ENCODE measurements at regions not wholly inside any gene's neighbourhood (a gene's known extent, or its start where the extent isn't known, plus 50 kb on each side); places are given as distances from the start of the nearest gene placed in this dataset.
"Not testable (repeated sequence)": the region's sequence is repeated elsewhere in the genome, so short reads cannot be mapped to it uniquely, and the experiment has no call there.

GRCh38 chr9:95689669-95690068 lies 172.9 kb upstream of the PTCH1 start:
- Histone ChIP-seq H3K4me2 (no peak overlapping the region), H3K27ac (ENCODE audit: low read depth) (no peak overlapping the region), H4K20me1 (replicated peaks; ENCODE audit: insufficient read depth) (no peaks in the 10 kb centered on the region; the same call in 1 of the 2 replicates), H3K36me3 (ENCODE audit: insufficient read depth) (0 out of 2 replicates have a peak, but pooled peaks cover 3% of the 10 kb centered on the region), H3F3A (replicated peaks; ENCODE audit: low read depth) (no peaks in the 10 kb centered on the region), H2AFZ (no peak overlapping the region), H3K79me2 (replicated peaks; ENCODE audit: insufficient read depth) (no peaks in the 10 kb centered on the region), H3K9me2 (ENCODE audit: insufficient read depth) (peaks cover 4% of the 10 kb centered on the region; the same call in 1 of the 2 replicates), H3K4me1 (ENCODE audit: insufficient read depth) (no peaks in the 10 kb centered on the region), H3K27me3 (ENCODE audit: insufficient read depth) (no peaks in the 10 kb centered on the region), H3K4me3 (no peak overlapping the region)
- Mint-ChIP-seq H3K4me3 (no peak overlapping the region), H3K27ac (no peak overlapping the region), H3K27me3 (ENCODE audit: insufficient read depth, low read depth, poor library complexity) (peaks cover 2% of the 10 kb centered on the region), H3K36me3 (ENCODE audit: low read depth) (no peaks in the 10 kb centered on the region), H3K4me1 (peaks cover 4% of the 10 kb centered on the region; the same call in 2 of the 3 replicates), H3K9me3 (no peaks in the 10 kb centered on the region)
- DNase-seq (ENCODE audit: low spot score) = no peak
- no peak for ATAC-seq
- no peak for TF ChIP-seq STAT1 (IDR thresholded peaks at IDR 0.05; ENCODE audit: unreplicated experiment)
- TF ChIP-seq, protein P1, sequence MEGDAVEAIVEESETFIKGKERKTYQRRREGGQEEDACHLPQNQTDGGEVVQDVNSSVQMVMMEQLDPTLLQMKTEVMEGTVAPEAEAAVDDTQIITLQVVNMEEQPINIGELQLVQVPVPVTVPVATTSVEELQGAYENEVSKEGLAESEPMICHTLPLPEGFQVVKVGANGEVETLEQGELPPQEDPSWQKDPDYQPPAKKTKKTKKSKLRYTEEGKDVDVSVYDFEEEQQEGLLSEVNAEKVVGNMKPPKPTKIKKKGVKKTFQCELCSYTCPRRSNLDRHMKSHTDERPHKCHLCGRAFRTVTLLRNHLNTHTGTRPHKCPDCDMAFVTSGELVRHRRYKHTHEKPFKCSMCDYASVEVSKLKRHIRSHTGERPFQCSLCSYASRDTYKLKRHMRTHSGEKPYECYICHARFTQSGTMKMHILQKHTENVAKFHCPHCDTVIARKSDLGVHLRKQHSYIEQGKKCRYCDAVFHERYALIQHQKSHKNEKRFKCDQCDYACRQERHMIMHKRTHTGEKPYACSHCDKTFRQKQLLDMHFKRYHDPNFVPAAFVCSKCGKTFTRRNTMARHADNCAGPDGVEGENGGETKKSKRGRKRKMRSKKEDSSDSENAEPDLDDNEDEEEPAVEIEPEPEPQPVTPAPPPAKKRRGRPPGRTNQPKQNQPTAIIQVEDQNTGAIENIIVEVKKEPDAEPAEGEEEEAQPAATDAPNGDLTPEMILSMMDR (conservative IDR thresholded peaks at IDR 0.05; ENCODE audit: low read depth in 2 of 2) = no peak
- TF ChIP-seq EZH2phosphoT487 (IDR thresholded peaks at IDR 0.05; ENCODE audit: unreplicated experiment) = no peak
- TF ChIP-seq JUNB (IDR thresholded peaks at IDR 0.05; ENCODE audit: unreplicated experiment) = no peak
- TF ChIP-seq, protein P2, sequence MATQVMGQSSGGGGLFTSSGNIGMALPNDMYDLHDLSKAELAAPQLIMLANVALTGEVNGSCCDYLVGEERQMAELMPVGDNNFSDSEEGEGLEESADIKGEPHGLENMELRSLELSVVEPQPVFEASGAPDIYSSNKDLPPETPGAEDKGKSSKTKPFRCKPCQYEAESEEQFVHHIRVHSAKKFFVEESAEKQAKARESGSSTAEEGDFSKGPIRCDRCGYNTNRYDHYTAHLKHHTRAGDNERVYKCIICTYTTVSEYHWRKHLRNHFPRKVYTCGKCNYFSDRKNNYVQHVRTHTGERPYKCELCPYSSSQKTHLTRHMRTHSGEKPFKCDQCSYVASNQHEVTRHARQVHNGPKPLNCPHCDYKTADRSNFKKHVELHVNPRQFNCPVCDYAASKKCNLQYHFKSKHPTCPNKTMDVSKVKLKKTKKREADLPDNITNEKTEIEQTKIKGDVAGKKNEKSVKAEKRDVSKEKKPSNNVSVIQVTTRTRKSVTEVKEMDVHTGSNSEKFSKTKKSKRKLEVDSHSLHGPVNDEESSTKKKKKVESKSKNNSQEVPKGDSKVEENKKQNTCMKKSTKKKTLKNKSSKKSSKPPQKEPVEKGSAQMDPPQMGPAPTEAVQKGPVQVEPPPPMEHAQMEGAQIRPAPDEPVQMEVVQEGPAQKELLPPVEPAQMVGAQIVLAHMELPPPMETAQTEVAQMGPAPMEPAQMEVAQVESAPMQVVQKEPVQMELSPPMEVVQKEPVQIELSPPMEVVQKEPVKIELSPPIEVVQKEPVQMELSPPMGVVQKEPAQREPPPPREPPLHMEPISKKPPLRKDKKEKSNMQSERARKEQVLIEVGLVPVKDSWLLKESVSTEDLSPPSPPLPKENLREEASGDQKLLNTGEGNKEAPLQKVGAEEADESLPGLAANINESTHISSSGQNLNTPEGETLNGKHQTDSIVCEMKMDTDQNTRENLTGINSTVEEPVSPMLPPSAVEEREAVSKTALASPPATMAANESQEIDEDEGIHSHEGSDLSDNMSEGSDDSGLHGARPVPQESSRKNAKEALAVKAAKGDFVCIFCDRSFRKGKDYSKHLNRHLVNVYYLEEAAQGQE (IDR thresholded peaks at IDR 0.05; ENCODE audit: unreplicated experiment) = no peak
- no peak for TF ChIP-seq ZNF331 (CRISPR knock-in tag; IDR thresholded peaks at IDR 0.05; ENCODE audit: low read depth)
- TF ChIP-seq NANOG (IDR thresholded peaks at IDR 0.05; ENCODE audit: borderline replicate concordance) = no peak
- TF ChIP-seq ZNF114 (CRISPR knock-in tag; IDR thresholded peaks at IDR 0.05) = no peak
- no peak for TF ChIP-seq CREB1 (CRISPR knock-in tag; IDR thresholded peaks at IDR 0.05; ENCODE audit: low read depth)

DNA sequence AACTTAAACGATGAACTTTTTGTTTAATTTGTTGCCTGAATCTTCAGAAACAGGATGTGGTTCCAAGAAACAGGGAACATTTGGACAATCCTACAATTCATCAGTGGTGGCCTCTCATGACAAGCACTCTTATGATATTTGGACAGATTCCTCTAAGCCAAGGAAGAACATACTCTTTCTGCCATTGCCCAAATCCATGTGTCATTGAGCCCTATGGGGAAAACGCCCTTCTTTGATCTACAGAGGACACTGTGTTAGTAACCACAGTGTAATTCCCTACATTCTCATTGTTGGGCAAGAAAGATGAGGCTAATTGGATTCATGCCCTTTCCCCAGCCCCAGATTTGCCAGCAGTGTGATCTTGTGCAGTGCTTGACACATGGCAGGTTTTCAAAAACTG lies 167.7 kb upstream of the PTCH1 start:
- no peaks in the 10 kb centered on the region for H3K79me2 ChIP-seq (replicated peaks; ENCODE audit: insufficient read depth)
- no peak overlapping the region for H3K27ac ChIP-seq (ENCODE audit: low read depth)
- H3K4me2 ChIP-seq = no peak overlapping the region
- no peaks in the 10 kb centered on the region for H3F3A ChIP-seq (replicated peaks; ENCODE audit: low read depth)
- ATAC-seq (no peak), DNase-seq (ENCODE audit: low spot score) (no peak)
- Mint-ChIP-seq H3K27ac (no peak overlapping the region), H3K27me3 (ENCODE audit: insufficient read depth, low read depth, poor library complexity) (peaks cover 3% of the 10 kb centered on the region), H3K36me3 (ENCODE audit: low read depth) (peaks cover 5% of the 10 kb centered on the region; the same call in 2 of the 3 replicates), H3K9me3 (peaks cover 11% of the 10 kb centered on the region; the same call in 2 of the 3 replicates), H3K4me1 (peaks cover 4% of the 10 kb centered on the region; the same call in 2 of the 3 replicates), H3K4me3 (no peak overlapping the region)
- H3K36me3 ChIP-seq (ENCODE audit: insufficient read depth) = 0 out of 2 replicates have a peak, but pooled peaks cover 3% of the 10 kb centered on the region
- H2AFZ ChIP-seq = no peak overlapping the region
- H3K9me2 ChIP-seq (ENCODE audit: insufficient read depth) = peaks cover 8% of the 10 kb centered on the region; the same call in 1 of the 2 replicates
- no peak overlapping the region for H3K4me3 ChIP-seq
- H3K4me1 ChIP-seq (ENCODE audit: insufficient read depth) = no peaks in the 10 kb centered on the region
- no peaks in the 10 kb centered on the region; the same call in 1 of the 2 replicates for H4K20me1 ChIP-seq (replicated peaks; ENCODE audit: insufficient read depth)
- TF ChIP-seq STAT1 (IDR thresholded peaks at IDR 0.05; ENCODE audit: unreplicated experiment) = no peak
- TF ChIP-seq, protein P1 (conservative IDR thresholded peaks at IDR 0.05; ENCODE audit: low read depth in 2 of 2) = no peak
- TF ChIP-seq EZH2 (IDR thresholded peaks at IDR 0.05; ENCODE audit: low read depth, unreplicated experiment) = no peak
- TF ChIP-seq POLR2AphosphoS5 (IDR thresholded peaks at IDR 0.05; ENCODE audit: low read depth) = no peak
- TF ChIP-seq EZH2phosphoT487 (IDR thresholded peaks at IDR 0.05; ENCODE audit: unreplicated experiment) = no peak
- no peaks in the 10 kb centered on the region for H3K27me3 ChIP-seq (ENCODE audit: insufficient read depth)

DNA sequence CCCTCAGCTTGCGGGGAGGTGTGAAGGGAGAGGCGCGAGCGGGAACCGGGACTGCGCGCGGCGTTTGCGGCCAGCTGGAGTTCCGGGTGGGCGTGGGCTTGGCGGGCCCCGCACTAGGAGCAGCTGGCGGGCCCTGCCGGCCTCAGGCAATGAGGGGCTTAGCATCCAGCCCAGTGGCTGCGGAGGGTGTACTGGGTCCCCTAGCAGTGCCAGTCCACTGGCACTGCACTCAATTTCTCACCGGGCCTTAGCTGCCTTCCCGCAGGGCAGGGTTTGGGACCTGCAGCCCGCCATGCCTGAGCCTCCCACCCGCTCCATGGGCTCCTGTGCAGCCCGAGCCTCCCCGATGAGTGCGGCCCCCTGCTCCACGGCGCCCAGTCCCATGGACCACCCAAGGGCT lies 163.5 kb upstream of the PTCH1 start:
- not testable (repeated sequence) for H3K27ac Mint-ChIP-seq; H3K4me2 ChIP-seq; H3K36me3 ChIP-seq (ENCODE audit: insufficient read depth); H3K4me1 ChIP-seq (ENCODE audit: insufficient read depth); H3K79me2 ChIP-seq (replicated peaks; ENCODE audit: insufficient read depth); H3K4me3 Mint-ChIP-seq; H2AFZ ChIP-seq; H3K4me1 Mint-ChIP-seq; H3K27me3 ChIP-seq (ENCODE audit: insufficient read depth); H3K27me3 Mint-ChIP-seq (ENCODE audit: insufficient read depth, low read depth, poor library complexity); DNase-seq (ENCODE audit: low spot score); H3K9me2 ChIP-seq (ENCODE audit: insufficient read depth); H3K27ac ChIP-seq (ENCODE audit: low read depth); H3K4me3 ChIP-seq; H4K20me1 ChIP-seq (replicated peaks; ENCODE audit: insufficient read depth); H3F3A ChIP-seq (replicated peaks; ENCODE audit: low read depth); ATAC-seq
- Mint-ChIP-seq H3K36me3 (ENCODE audit: low read depth) (peaks cover 13% of the 10 kb centered on the region), H3K9me3 (peaks cover 36% of the 10 kb centered on the region)

Data from GM23338 (cell line).